ENCODE measurements at regions not wholly inside any gene's neighbourhood (a gene's known extent, or its start where the extent isn't known, plus 50 kb on each side); places are given as distances from the start of the nearest gene placed in this dataset.

DNA sequence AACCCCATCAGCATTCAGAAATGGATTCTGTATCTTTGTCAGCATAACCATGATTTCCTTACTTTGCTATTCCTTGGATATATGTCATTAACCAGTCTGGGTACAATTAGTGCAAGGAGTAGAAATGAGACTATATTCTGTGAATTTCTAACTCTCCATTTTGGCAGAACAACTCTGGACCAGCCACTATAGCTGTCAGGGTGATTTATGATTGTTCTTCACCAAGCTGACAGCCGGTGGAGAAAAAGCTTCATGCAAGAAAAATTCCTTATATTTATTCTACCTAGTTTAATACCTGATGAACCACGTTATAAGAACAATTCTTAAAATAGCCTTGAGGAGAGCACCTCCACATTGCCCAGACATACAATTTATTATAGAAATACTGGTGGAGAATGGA lies 431.2 kb upstream of the TCF4 start:
- no peak for TF ChIP-seq POLR2A (IDR thresholded peaks at IDR 0.05)
- TF ChIP-seq CTCF (IDR thresholded peaks at IDR 0.05) = no peak
- no peak for TF ChIP-seq EP300 (IDR thresholded peaks at IDR 0.05)

Data from gastroesophageal sphincter (tissue), 3 donors.